A673 (cell line): ENCODE measurements at regions not wholly inside any gene's neighbourhood (a gene's known extent, or its start where the extent isn't known, plus 50 kb on each side); places are given as distances from the start of the nearest gene placed in this dataset.

Source experiments
- BruUV-seq: library from RNA; stranded (reverse); fragments of 400-500 nt; replicated peaks from 2 replicates; lab custom pipeline; 2021; lab: Mats Ljungman, UMichigan
- CTCF ChIA-PET: fragments of 300-600 bp; sonication (Branson Sonifier 250); formaldehyde crosslinking; loops from one replicate; lab custom pipeline; 2022; ENCODE audit warnings: antibody characterized with exemption; lab: Charles Lee
- POLR2A ChIA-PET: fragments of 300-600 bp; sonication (Branson Sonifier 250); formaldehyde crosslinking; loops from one replicate; lab custom pipeline; 2022; ENCODE audit warnings: antibody characterized with exemption; ENCODE audit not compliant: low non-redundant PET; lab: Charles Lee
- DNase-seq: peaks from one replicate; pipeline ENCODE4 v3.0.0-alpha.2; 2015; ENCODE audit warnings: low spot score
- H3K27ac ChIP-seq: fragments of 200-600 bp; sonication (generic); 2 replicates; pipeline ENCODE4 v1.5.1; 2016; ENCODE audit warnings: mixed run types, low read depth, mild to moderate bottlenecking, mixed read lengths, antibody characterized with exemption, low read length; ENCODE audit not compliant: poor library complexity, severe bottlenecking
- H3K27me3 ChIP-seq: fragments of 200-600 bp; sonication (generic); replicated peaks from 2 replicates; pipeline ENCODE4 v1.6.1; 2017; ENCODE audit warnings: mixed run types, low read depth, mild to moderate bottlenecking, mixed read lengths, antibody characterized with exemption, low read length; ENCODE audit not compliant: insufficient read depth, poor library complexity
- H3K36me3 ChIP-seq: fragments of 200-600 bp; sonication (generic); 2 replicates; pipeline ENCODE4 v1.6.1; 2016; ENCODE audit warnings: mixed run types, mild to moderate bottlenecking, mixed read lengths, antibody characterized with exemption, low read length; ENCODE audit not compliant: insufficient read depth, poor library complexity, severe bottlenecking
- H3K4me1 ChIP-seq: fragments of 200-600 bp; sonication (generic); 2 replicates; pipeline ENCODE4 v1.6.1; 2017; ENCODE audit warnings: mixed run types, mild to moderate bottlenecking, mixed read lengths, antibody characterized with exemption, low read length; ENCODE audit not compliant: insufficient read depth, poor library complexity, severe bottlenecking
- H3K4me3 ChIP-seq: fragments of 200-600 bp; sonication (generic); 2 replicates; pipeline ENCODE4 v1.5.1; 2016; ENCODE audit warnings: low read depth, mixed run types, mild to moderate bottlenecking, mixed read lengths, low read length; ENCODE audit not compliant: poor library complexity, severe bottlenecking
- H3K9me3 ChIP-seq: fragments of 200-600 bp; sonication (generic); 2 replicates; pipeline ENCODE4 v1.6.1; 2016; ENCODE audit warnings: mixed run types, low read depth, mild to moderate bottlenecking, mixed read lengths, antibody characterized with exemption, low read length; ENCODE audit not compliant: poor library complexity, severe bottlenecking
- CTCF ChIP-seq: fragments of 300-800, 200-600 bp; sonication (generic); conservative IDR thresholded peaks from 2 replicates; pipeline ENCODE4 v1.5.1; 2017; ENCODE audit warnings: low read depth, mild to moderate bottlenecking, antibody characterized with exemption, low read length, moderate library complexity, mixed read lengths
- EZH2 ChIP-seq: fragments of 200-600 bp; sonication (generic); IDR thresholded peaks from 2 replicates; pipeline ENCODE4 v1.6.1; 2017; ENCODE audit warnings: borderline replicate concordance, low read depth, mild to moderate bottlenecking, mixed read lengths, antibody characterized with exemption, low read length; ENCODE audit not compliant: poor library complexity, severe bottlenecking
- intact Hi-C: fragments of 100-400 bp; cut with micrococcal nuclease; formaldehyde crosslinking; loops from one replicate; pipeline ENCODE4 v1.10.0; 2022; ENCODE audit not compliant: unreplicated experiment

- H3K27ac ChIP-seq = no peak overlapping the region
- intact Hi-C loops = no loop called here
- no peak for DNase-seq
- no peaks in the 10 kb centered on the region for H3K36me3 ChIP-seq
- ChIA-PET POLR2A (no interaction called here), CTCF (interaction anchor here (0.6 kb wide), 1 partner anchor 1364 kb away, joined by 3 read pairs; no protein-coding TSS in a partner anchor)
- BruUV-seq = no TSS peak
- no peak for TF ChIP-seq EZH2
- no peak for TF ChIP-seq CTCF
- H3K27me3 ChIP-seq = no peaks in the 10 kb centered on the region
- no peak overlapping the region for H3K4me3 ChIP-seq
- no peaks in the 10 kb centered on the region for H3K9me3 ChIP-seq
- H3K4me1 ChIP-seq = no peaks in the 10 kb centered on the region
Observed at GRCh38 chr3:66115858-66116654, 77.3 kb upstream of the MAGI1 start.

GRCh38 chr3:66113542-66113941, 74.8 kb upstream of the MAGI1 start:
- CTCF ChIA-PET = no interaction called here
- intact Hi-C loops = no loop called here
- no peak for DNase-seq
- BruUV-seq = no TSS peak
- H3K36me3 ChIP-seq = no peaks in the 10 kb centered on the region
- POLR2A ChIA-PET = no interaction called here
- H3K27me3 ChIP-seq = no peaks in the 10 kb centered on the region
- no peak overlapping the region for H3K27ac ChIP-seq
- no peak overlapping the region for H3K4me3 ChIP-seq
- H3K4me1 ChIP-seq = no peaks in the 10 kb centered on the region
- no peak for TF ChIP-seq CTCF
- TF ChIP-seq EZH2 = no peak
- no peaks in the 10 kb centered on the region for H3K9me3 ChIP-seq

GRCh38 chr3:66110840-66111239, 72.1 kb upstream of the MAGI1 start:
- H3K4me1 ChIP-seq = peaks cover 6% of the 10 kb centered on the region
- ChIA-PET POLR2A (no interaction called here), CTCF (no interaction called here)
- intact Hi-C loops = no loop called here
- no peaks in the 10 kb centered on the region for H3K27me3 ChIP-seq
- no peaks in the 10 kb centered on the region for H3K9me3 ChIP-seq
- DNase-seq = no peak
- H3K27ac ChIP-seq = no peak overlapping the region
- H3K4me3 ChIP-seq = no peak overlapping the region
- no peak for TF ChIP-seq EZH2
- TF ChIP-seq CTCF = no peak
- BruUV-seq = no TSS peak
- no peaks in the 10 kb centered on the region for H3K36me3 ChIP-seq
